Uterus (tissue), 2 donors: ENCODE measurements at regions not wholly inside any gene's neighbourhood (a gene's known extent, or its start where the extent isn't known, plus 50 kb on each side); places are given as distances from the start of the nearest gene placed in this dataset.
"Not testable (repeated sequence)": the region's sequence is repeated elsewhere in the genome, so short reads cannot be mapped to it uniquely, and the experiment has no call there.

Source experiments
- POLR2A ChIP-seq, 2 donors: fragments of 450-650 bp; IDR thresholded peaks; one replicate each; pipeline ENCODE4 v1.6.1; 2016; ENCODE audit warnings: antibody characterized with exemption in 2 of 2, mild to moderate bottlenecking in 1 of 2, moderate library complexity in 1 of 2
- TF ChIP-seq, protein P1 (sequence below), 4 experiments: fragments of 200-600 bp in 2 of 4; fragments of 450-650 bp in 2 of 4; sonication (generic) in 2 of 4; IDR thresholded peaks; one replicate each; pipeline ENCODE4 v1.5.1; 2016 to 2019; ENCODE audit warnings: antibody characterized with exemption in 4 of 4, mild to moderate bottlenecking in 2 of 4, moderate library complexity in 1 of 4

DNA sequence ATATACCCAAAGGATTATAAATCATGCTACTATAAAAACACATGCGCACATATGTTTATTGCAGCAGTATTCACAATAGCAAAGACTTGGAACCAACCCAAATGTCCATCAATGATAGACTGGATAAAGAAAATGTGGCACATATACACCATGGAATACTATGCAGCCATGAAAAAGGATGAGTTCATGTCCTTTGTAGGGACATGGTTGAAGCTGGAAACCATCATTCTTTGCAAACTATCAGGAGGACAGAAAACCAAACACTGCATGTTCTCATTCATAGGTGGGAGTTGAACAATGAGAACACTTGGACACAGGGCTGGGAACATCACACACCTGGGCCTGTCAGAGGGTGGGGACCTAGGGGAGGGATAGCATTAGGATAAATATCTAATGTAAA is 98.9 kb upstream of the BCHE start:
- TF ChIP-seq, protein P1, sequence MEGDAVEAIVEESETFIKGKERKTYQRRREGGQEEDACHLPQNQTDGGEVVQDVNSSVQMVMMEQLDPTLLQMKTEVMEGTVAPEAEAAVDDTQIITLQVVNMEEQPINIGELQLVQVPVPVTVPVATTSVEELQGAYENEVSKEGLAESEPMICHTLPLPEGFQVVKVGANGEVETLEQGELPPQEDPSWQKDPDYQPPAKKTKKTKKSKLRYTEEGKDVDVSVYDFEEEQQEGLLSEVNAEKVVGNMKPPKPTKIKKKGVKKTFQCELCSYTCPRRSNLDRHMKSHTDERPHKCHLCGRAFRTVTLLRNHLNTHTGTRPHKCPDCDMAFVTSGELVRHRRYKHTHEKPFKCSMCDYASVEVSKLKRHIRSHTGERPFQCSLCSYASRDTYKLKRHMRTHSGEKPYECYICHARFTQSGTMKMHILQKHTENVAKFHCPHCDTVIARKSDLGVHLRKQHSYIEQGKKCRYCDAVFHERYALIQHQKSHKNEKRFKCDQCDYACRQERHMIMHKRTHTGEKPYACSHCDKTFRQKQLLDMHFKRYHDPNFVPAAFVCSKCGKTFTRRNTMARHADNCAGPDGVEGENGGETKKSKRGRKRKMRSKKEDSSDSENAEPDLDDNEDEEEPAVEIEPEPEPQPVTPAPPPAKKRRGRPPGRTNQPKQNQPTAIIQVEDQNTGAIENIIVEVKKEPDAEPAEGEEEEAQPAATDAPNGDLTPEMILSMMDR (IDR thresholded peaks at IDR 0.05), result not testable (repeated sequence)
- TF ChIP-seq POLR2A (IDR thresholded peaks at IDR 0.05), result not testable (repeated sequence)
